ENCODE measurements at regions not wholly inside any gene's neighbourhood (a gene's known extent, or its start where the extent isn't known, plus 50 kb on each side); places are given as distances from the start of the nearest gene placed in this dataset.

- no peak for DNase-seq
Measured at GRCh38 chr7:41294556-41295454, 408.1 kb downstream of the INHBA start.

DNA sequence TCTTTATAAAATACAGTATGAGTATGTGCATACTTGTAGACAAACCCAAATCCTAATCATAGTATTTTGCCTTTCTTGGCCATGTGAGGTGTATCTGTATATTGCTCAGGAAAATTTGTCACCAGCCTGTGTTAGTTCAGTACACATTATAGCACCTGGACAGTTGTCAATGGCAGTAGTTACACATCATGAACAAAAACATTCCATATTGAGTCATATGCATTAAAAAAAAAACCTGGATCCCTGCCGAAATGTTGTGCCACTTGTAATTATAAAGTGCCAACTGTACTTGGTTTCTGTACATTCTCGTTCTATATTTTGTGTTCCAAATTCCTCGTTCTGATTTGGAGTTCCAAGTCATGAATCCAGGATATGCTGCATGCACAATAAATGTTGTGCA is 410.4 kb downstream of the INHBA start:
- DNase-seq = no peak

DNA sequence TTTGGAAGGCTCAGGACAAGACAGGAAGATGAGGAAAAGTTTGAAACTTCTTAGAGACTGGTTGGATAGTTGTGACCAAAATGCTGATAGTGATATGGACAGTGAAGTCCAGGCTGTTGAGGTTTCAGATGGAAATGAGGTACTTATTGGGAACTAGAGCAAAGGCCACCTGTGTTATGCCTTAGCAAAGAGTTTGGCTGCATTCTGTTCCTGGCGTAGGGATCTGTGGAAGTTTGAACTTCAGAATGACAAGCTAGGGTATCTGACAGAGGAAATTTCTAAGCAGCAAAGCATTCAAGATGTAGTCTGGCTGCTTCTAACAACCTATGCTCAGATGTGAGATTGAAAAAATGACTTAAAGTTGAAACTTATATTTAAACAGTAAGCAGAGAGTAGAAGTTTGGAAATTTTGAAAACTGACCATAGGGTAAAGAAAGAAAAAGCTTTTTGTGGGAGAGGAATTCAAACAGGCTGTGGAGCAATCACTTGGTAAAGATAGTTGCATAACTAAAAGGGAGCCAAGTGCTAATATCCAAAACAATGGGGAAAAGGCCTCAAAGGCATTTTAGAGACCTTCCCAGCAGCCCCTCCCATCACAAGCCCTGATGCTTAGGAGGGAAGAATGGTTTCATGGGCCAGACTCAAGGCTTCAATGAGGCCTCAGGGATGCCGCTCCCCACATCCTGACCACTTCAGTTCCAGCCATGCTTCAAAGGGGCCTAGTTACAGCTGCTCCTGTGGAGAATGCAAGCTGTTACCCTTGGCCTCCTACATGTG is 415.1 kb downstream of the INHBA start:
- DNase-seq = no peak

- no peak for DNase-seq
Measured at GRCh38 chr7:41280491-41280890, 422.4 kb downstream of the INHBA start.

GRCh38 chr7:41277561-41277960 is 425.3 kb downstream of the INHBA start:
- DNase-seq = no peak

GRCh38 chr7:41275255-41275654 is 427.6 kb downstream of the INHBA start:
- no peak for DNase-seq

DNA sequence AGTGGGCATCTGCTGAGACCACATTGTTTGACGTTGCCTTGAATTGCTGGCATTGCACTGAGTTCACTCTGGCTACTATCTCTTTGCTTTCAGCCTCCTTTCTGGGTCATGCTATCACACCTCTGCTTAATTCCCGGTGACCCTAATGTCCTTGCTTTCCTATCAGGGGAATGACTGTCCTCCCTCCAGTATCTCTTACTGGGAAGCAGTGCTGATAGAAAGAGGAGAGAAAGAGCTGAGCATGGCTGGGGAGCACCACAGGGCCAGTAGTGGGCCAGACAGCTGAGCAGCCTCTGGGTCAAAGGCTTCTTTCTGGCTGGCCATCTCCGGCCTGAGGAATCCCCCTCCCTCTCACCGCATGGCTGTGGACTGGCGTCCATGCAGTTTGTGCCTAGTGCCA is 428.7 kb downstream of the INHBA start:
- DNase-seq = no peak

DNA sequence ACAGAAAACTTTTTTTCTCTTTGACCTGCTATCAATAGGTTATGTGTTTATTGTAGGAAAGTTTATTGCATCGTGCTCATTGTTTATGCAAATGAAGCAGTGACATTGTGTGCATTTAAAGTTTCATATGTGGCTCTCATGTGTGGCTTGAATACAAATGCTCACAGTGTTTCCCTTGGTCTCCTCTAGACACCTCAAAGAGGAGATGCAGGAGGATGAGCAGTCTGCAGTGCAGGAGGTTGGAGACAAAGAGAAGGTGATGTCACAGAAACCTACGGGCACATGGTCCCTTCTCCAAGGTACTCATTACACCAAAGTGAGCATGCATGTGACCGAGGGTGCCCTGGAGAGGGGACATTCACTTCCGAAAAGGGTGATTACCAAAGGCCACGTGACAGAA is 430.2 kb downstream of the INHBA start:
- DNase-seq = no peak

DNA sequence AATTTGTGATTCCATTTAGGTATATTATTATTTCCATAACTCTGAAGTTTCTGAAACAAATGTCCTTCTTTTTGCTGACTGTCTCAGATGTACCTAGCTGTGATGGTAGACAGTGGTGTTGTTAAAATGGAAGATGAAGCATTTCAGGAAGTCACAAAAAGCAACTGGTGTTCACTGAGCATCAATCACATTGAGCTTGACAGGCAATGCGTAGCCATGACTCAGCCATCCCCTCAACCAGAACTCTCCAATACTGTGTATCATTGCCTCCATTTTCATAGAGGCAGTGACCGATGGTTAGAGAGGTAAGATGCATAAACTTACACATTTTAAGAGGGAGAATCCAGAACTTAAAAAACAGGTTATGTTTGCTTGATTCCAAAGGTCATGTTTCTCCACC is 434.0 kb downstream of the INHBA start:
- DNase-seq = no peak

DNA sequence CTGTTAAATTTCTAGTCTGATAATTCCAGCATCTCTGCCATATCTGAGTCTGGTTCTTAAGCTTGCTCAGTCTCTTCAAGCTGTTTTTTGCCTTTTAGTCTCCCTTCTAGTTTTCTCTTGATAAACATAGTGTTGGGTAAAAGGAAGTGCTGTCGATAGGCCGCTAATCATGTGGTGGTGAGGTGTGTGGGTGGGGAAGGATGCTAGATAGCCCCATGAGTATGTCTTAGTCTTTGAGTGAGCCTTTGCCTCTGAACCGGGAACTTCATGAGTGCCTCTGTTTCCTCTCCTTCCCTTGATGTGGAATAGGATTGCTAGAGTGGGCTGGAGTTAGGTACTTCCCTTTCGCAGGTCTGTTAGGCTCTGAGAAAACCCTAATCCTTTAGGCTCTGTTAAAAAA is 441.8 kb downstream of the INHBA start:
- no peak for DNase-seq

DNA sequence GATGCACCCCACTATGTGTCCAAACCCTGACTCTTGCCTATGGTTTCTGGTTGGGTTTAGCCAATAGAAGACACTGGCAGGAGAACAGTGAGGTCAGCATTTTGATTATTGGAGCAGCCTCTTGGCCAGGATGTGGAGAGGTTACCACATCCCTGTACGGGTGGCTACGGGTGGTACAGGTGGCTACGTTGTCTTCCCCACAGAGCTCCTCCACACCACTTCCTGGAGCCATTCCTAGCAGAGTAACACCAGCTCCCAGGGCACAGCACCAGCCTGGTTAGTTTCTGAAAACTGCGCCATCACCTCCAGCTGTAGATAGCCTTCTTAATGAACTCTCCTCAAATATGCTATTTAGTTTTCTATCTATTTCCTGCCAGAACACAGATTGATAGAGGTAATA is 445.2 kb downstream of the INHBA start:
- no peak for DNase-seq

DNA sequence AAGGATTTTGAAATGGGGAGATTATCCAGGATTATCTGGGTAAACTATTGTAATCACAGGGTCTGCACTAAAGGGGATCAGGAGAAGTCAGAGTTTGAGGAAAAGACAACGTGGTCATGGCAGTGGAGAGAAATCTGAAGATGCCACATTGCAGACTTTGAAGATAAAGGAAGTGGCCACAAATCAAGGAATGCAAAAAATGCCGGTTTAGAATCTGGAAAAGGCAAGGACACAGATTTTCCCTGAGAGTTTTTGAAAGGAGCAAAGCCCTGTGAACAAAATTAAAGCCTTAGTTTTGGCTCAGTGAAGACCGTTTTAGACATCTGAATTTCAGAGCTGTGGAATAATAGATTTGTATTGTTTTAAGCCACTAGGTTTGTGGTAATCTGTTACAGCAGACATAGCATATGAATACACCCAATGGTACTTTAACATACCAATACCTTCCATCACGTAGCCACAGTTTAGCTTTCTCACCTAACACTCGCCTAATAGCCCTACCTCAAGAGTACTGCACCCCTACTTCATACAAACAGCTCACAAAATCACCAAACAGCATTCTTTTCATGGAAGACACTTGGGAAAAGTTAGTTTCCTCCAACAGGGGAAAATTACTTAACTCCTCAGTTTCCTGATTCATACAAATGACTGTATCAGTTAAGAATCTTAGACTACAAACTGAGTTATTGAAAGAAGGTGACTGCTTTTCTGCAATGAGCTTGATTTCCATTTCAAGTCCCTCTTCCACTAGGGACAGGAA is 446.5 kb downstream of the INHBA start:
- DNase-seq = no peak

DNA sequence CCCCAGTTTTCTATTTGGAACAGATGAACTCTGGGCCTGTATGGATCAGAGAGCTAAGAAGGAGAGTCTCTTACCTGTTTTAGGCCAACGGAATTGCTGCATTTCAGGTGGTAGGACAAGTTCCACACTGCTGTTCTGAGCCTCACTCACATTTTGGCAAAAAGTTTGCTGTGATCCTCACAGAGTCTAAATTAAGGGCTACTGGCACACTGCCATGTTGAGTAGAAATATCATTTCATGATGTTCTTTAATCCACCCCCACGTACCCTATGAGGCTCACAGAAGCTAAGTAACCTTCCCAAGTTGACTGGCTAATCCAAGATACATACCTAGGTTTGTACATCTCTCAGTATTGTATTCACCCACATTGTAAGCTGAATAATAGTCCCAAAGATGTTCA is 447.2 kb downstream of the INHBA start:
- DNase-seq = no peak

GRCh38 chr7:41255113-41255512 is 447.8 kb downstream of the INHBA start:
- no peak for DNase-seq

- DNase-seq = no peak
Measured at GRCh38 chr7:41252957-41253356, 449.9 kb downstream of the INHBA start.

GRCh38 chr7:41252551-41252950 is 450.3 kb downstream of the INHBA start:
- DNase-seq = no peak

DNA sequence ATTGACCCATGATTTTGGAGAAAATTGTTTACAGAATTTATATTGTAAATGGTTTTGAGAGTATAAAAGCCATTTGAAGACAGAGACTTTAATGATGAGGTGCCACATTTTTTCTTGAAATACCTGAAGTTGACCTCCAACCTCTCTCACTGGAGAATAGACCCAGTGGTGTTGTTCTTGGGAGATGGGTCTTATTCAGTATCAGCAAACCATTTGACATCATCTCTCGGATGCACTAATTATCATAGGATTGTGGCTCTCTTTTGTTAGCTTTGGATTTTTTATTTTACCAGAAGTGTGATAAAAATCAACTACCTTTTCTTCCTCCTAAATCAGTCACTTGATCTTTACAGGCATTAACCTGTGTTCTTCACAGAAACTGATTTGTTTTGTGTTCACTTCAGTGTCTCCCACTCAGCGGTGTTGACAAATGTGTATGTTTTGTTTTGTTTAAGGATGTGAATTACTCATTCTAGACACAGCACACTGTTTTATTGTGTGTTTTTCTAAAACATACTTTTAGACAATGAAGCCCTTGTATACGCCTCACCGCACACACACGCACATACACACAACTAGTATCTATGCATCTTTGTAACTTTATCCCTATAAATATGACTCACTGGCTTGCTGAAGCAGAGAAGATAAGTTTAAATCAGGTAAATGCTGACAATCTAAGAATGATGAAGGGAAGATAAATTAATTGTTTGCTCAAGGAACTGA is 455.6 kb downstream of the INHBA start:
- no peak for DNase-seq

GRCh38 chr7:41245916-41246315 is 457.0 kb downstream of the INHBA start:
- DNase-seq = no peak

- DNase-seq = no peak
Measured at GRCh38 chr7:41244246-41244645, 458.6 kb downstream of the INHBA start.

DNA sequence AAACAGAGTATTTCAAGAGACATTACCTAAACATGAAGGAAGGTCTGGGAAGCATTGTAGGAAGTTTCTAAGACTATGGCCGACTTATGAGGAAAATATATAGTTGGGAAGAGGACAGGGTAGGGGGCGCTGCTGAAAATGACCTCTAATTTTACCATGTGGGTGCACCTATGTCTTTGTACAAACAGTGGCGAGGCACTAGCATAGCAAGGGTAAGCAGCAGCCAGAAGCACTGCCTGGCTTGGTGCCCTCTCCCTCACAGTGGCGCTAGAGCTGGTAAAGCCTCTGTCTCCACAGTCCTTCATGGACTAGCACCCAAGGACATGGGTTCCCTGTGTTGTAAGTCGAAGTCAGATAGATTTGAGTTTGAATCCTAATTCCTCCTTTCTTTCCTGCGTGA is 461.2 kb downstream of the INHBA start:
- no peak for DNase-seq

DNA sequence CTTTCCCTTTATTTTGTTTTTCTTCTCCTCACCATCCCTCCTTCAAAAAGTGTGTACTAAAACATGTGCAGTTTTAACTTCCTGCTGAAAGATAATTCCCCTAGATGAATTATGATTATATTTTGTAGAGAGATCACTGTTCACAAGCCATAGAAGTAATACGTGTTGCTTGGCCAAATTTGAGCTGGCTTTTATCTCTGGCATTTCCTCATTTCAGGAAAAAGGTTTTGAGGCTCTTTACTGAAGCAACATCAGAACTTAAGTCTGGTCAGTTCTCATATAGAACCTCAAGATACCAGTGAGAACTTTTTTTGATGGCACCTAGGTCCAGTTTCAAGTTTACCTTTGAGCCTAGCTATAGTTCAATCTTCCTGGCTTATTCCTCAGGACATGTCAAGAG is 463.3 kb downstream of the INHBA start:
- DNase-seq = no peak

DNA sequence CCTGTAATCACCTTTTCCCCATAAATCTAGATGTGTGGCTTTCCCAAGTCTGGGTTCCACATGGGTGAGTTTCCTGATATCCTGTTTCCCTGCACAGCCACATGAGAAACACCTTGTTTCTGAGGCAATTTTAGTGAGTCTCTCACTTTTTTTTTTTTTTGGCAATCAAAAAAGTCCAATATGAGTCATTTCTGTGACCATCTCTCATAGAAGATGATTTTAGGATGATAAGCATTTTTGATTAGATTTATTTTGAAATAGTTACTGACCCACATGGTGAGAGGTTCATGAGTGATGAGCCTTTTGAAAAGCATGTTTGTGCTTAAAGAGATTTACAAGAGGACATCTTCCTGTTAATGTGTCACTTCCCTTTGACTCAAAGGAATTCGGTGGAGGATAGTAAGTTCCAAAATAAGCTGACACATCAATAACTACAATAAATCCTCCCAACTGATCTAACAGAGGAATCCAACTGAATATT is 464.0 kb downstream of the INHBA start:
- DNase-seq = peak; percentile 73
